ACHN (cell line): ENCODE measurements at regions not wholly inside any gene's neighbourhood (a gene's known extent, or its start where the extent isn't known, plus 50 kb on each side); places are given as distances from the start of the nearest gene placed in this dataset.
"Not testable (repeated sequence)": the region's sequence is repeated elsewhere in the genome, so short reads cannot be mapped to it uniquely, and the experiment has no call there.

Source experiments
- DNase-seq: peaks from one replicate; pipeline ENCODE4 v3.0.0-alpha.2; 2015
- in situ Hi-C: cut with HindIII; loops from 2 replicates; pipeline ENCODE4 v1.10.0; 2017; ENCODE audit warnings: low sequenced_read_pairs, low pct_ligation_motif_present, low pct_unique_long_range_greater_than_20kb

- no peak for DNase-seq
- in situ Hi-C loops = no loop called here
Measured at GRCh38 chr13:63287926-63288325, 1872.3 kb upstream of the PCDH20 start.

GRCh38 chr13:63285426-63285825 is 1869.8 kb upstream of the PCDH20 start:
- no peak for DNase-seq
- in situ Hi-C loops = no loop called here

- no peak for DNase-seq
- in situ Hi-C loops = no loop called here
Measured at GRCh38 chr13:63279136-63279535, 1863.5 kb upstream of the PCDH20 start.

- in situ Hi-C loops = no loop called here
- no peak for DNase-seq
Measured at GRCh38 chr13:63274772-63275171, 1859.1 kb upstream of the PCDH20 start.

GRCh38 chr13:63249411-63250187 is 1834.0 kb upstream of the PCDH20 start:
- in situ Hi-C loops = no loop called here
- DNase-seq = no peak

GRCh38 chr13:63236667-63237396 is 1821.2 kb upstream of the PCDH20 start:
- DNase-seq, in situ Hi-C loops: not testable (repeated sequence)

- in situ Hi-C loops, DNase-seq: not testable (repeated sequence)
Measured at GRCh38 chr13:63218596-63218995, 1802.9 kb upstream of the PCDH20 start.

- in situ Hi-C loops = no loop called here
- DNase-seq = no peak
Measured at GRCh38 chr13:63209330-63210017, 1793.8 kb upstream of the PCDH20 start.

- no peak for DNase-seq
- in situ Hi-C loops = no loop called here
Measured at GRCh38 chr13:63208826-63209225, 1793.2 kb upstream of the PCDH20 start.

- in situ Hi-C loops = no loop called here
- no peak for DNase-seq
Measured at GRCh38 chr13:63206461-63206860, 1790.8 kb upstream of the PCDH20 start.

- in situ Hi-C loops = no loop called here
- DNase-seq = no peak
Measured at GRCh38 chr13:63201493-63201892, 1785.8 kb upstream of the PCDH20 start.

GRCh38 chr13:63199508-63199907 is 1783.9 kb upstream of the PCDH20 start:
- in situ Hi-C loops = no loop called here
- DNase-seq = no peak

GRCh38 chr13:63198071-63198470 is 1782.4 kb upstream of the PCDH20 start:
- DNase-seq = no peak

GRCh38 chr13:63195726-63196125 is 1780.1 kb upstream of the PCDH20 start:
- no peak for DNase-seq
- in situ Hi-C loops = no loop called here

More at GRCh38 chr13:63198071-63198470, 1782.4 kb upstream of the PCDH20 start:
- in situ Hi-C loops = no loop called here

- in situ Hi-C loops = no loop called here
- DNase-seq = peak; percentile 97
Measured at GRCh38 chr13:63190742-63191141, 1775.1 kb upstream of the PCDH20 start.

GRCh38 chr13:63190219-63190618 is 1774.6 kb upstream of the PCDH20 start:
- in situ Hi-C loops = no loop called here

GRCh38 chr13:63189712-63190111 is 1774.1 kb upstream of the PCDH20 start:
- in situ Hi-C loops = no loop called here
- no peak for DNase-seq

More at GRCh38 chr13:63190219-63190618, 1774.6 kb upstream of the PCDH20 start:
- peak; percentile 36 for DNase-seq

- in situ Hi-C loops = no loop called here
- peak; percentile 57 for DNase-seq
Measured at GRCh38 chr13:63184693-63185092, 1769.0 kb upstream of the PCDH20 start.

- in situ Hi-C loops = no loop called here
- no peak for DNase-seq
Measured at GRCh38 chr13:63175536-63175935, 1759.9 kb upstream of the PCDH20 start.
